ENCODE measurements at regions not wholly inside any gene's neighbourhood (a gene's known extent, or its start where the extent isn't known, plus 50 kb on each side); places are given as distances from the start of the nearest gene placed in this dataset.

- no peak for TF ChIP-seq CTCF (conservative IDR thresholded peaks at IDR 0.05)
- TF ChIP-seq ZFX (IDR thresholded peaks at IDR 0.05), result no peak
These were observed 52.4 kb downstream of the CEBPB start for GRCh38 chr20:50242863-50243609.
